WTC11 (cell line): ENCODE measurements at regions not wholly inside any gene's neighbourhood (a gene's known extent, or its start where the extent isn't known, plus 50 kb on each side); places are given as distances from the start of the nearest gene placed in this dataset.

ENCODE experiments used
- ATAC-seq: fragments of 200-7000 bp; cut with Tn5 transposase; 2 replicates; pipeline ENCODE4 v1.10.0; 2021; ENCODE audit warnings: mild to moderate bottlenecking, moderate library complexity
- CTCF ChIA-PET: fragments of 300-600 bp; sonication (Branson Sonifier 250); formaldehyde crosslinking; loops from one replicate; lab custom pipeline; 2021; ENCODE audit warnings: antibody characterized with exemption; lab: Charles Lee
- POLR2A ChIA-PET: fragments of 350-600 bp; sonication (Branson Sonifier 250); formaldehyde crosslinking; loops from one replicate; lab custom pipeline; 2021; ENCODE audit warnings: antibody characterized with exemption; lab: Charles Lee
- DNase-seq: peaks from one replicate; pipeline ENCODE4 v3.0.0; 2021; ENCODE audit warnings: low spot score
- H3K27ac Mint-ChIP-seq: 2 replicates; pipeline ENCODE4 v1.8.0; 2021; ENCODE audit warnings: mixed read lengths
- H3K27me3 Mint-ChIP-seq: 2 replicates; pipeline ENCODE4 v1.8.0; 2021; ENCODE audit warnings: low read depth, mild to moderate bottlenecking, moderate library complexity, mixed read lengths
- H3K36me3 Mint-ChIP-seq: 2 replicates; pipeline ENCODE4 v1.8.0; 2021; ENCODE audit warnings: mixed read lengths
- H3K4me1 Mint-ChIP-seq: 2 replicates; pipeline ENCODE4 v1.8.0; 2022; ENCODE audit warnings: mixed read lengths
- H3K4me3 Mint-ChIP-seq: 2 replicates; pipeline ENCODE4 v1.8.0; 2021; ENCODE audit warnings: mild to moderate bottlenecking, moderate library complexity, mixed read lengths
- H3K9me3 Mint-ChIP-seq: 2 replicates; pipeline ENCODE4 v1.8.0; 2021; ENCODE audit warnings: mixed read lengths
- ARID4B ChIP-seq: sonication (generic); formaldehyde crosslinking; IDR thresholded peaks from 2 replicates; pipeline ENCODE4 v1.8.0; 2023; ENCODE audit warnings: missing genetic modification reagents, mild to moderate bottlenecking, borderline replicate concordance
- ATF6 ChIP-seq: sonication (generic); formaldehyde crosslinking; IDR thresholded peaks from 2 replicates; pipeline ENCODE4 v1.8.1; 2023; ENCODE audit warnings: mild to moderate bottlenecking, missing genetic modification reagents
- CTCF ChIP-seq: fragments of 200-600 bp; IDR thresholded peaks from 2 replicates; pipeline ENCODE4 v1.8.0; 2022; ENCODE audit warnings: antibody characterized with exemption
- JUN ChIP-seq: sonication (generic); formaldehyde crosslinking; IDR thresholded peaks from 2 replicates; pipeline ENCODE4 v1.8.0; 2023; ENCODE audit warnings: mild to moderate bottlenecking, missing genetic modification reagents
- NFATC4 ChIP-seq: fragments of 250-450 bp; sonication (Bioruptor Pico); IDR thresholded peaks from 2 replicates; pipeline ENCODE4 v1.9.0; 2021; ENCODE audit warnings: mild to moderate bottlenecking
- NFE2L1 ChIP-seq: sonication (generic); formaldehyde crosslinking; IDR thresholded peaks from 2 replicates; pipeline ENCODE4 v1.8.1; 2023; ENCODE audit warnings: missing genetic modification reagents
- NFYB ChIP-seq: sonication (generic); formaldehyde crosslinking; conservative IDR thresholded peaks from 2 replicates; pipeline ENCODE4 v1.8.0; 2022; ENCODE audit warnings: low read depth, missing genetic modification reagents
- RELA ChIP-seq: sonication (generic); formaldehyde crosslinking; IDR thresholded peaks from 2 replicates; pipeline ENCODE4 v1.8.1; 2022; ENCODE audit warnings: missing genetic modification reagents, mild to moderate bottlenecking, borderline replicate concordance
- SP1 ChIP-seq: sonication (generic); formaldehyde crosslinking; conservative IDR thresholded peaks from 2 replicates; pipeline ENCODE4 v1.8.1; 2022; ENCODE audit warnings: missing genetic modification reagents
- TCF7 ChIP-seq: sonication (generic); formaldehyde crosslinking; IDR thresholded peaks from 2 replicates; pipeline ENCODE4 v1.8.0; 2022; ENCODE audit warnings: mild to moderate bottlenecking, low read depth, missing genetic modification reagents, moderate library complexity
- TEAD1 ChIP-seq: sonication (generic); formaldehyde crosslinking; IDR thresholded peaks from 2 replicates; pipeline ENCODE4 v1.8.0; 2022; ENCODE audit warnings: mild to moderate bottlenecking, missing genetic modification reagents
- ZMAT4 ChIP-seq: fragments of 250-450 bp; sonication (Bioruptor Pico); IDR thresholded peaks from 2 replicates; pipeline ENCODE4 v1.9.0; 2021; ENCODE audit warnings: mild to moderate bottlenecking
- ZNF121 ChIP-seq: sonication (generic); formaldehyde crosslinking; IDR thresholded peaks from 2 replicates; pipeline ENCODE4 v1.8.0; 2023; ENCODE audit warnings: missing genetic modification reagents
- ZNF317 ChIP-seq: sonication (generic); formaldehyde crosslinking; IDR thresholded peaks from 2 replicates; pipeline ENCODE4 v1.8.1; 2023; ENCODE audit warnings: low read depth, mild to moderate bottlenecking, moderate library complexity, missing genetic modification reagents, borderline replicate concordance
- ZNF396 ChIP-seq: fragments of 250-450 bp; sonication (Bioruptor Pico); IDR thresholded peaks from 2 replicates; pipeline ENCODE4 v1.8.0; 2021; ENCODE audit warnings: mild to moderate bottlenecking, moderate library complexity, borderline replicate concordance
- ZNF423 ChIP-seq: fragments of 250-450 bp; sonication (Bioruptor Pico); IDR thresholded peaks from 2 replicates; pipeline ENCODE4 v2.1.2; 2022; ENCODE audit warnings: mild to moderate bottlenecking, moderate library complexity
- ZNF532 ChIP-seq: fragments of 250-450 bp; sonication (Bioruptor Pico); IDR thresholded peaks from 2 replicates; pipeline ENCODE4 v1.9.0; 2021; ENCODE audit warnings: mild to moderate bottlenecking, borderline replicate concordance
- ZSCAN18 ChIP-seq: fragments of 250-450 bp; sonication (Bioruptor Pico); IDR thresholded peaks from 2 replicates; pipeline ENCODE4 v2.1.2; 2022; ENCODE audit warnings: mild to moderate bottlenecking, moderate library complexity

- peaks cover 6% of the 10 kb centered on the region for H3K27me3 Mint-ChIP-seq
- peaks cover 4% of the 10 kb centered on the region; the same call in 1 of the 2 replicates for H3K36me3 Mint-ChIP-seq
- H3K4me1 Mint-ChIP-seq, result peaks cover 42% of the 10 kb centered on the region
- H3K27ac Mint-ChIP-seq, result no peak overlapping the region
- TF ChIP-seq ZNF317 (CRISPR knock-in tag) (no peak), ZNF532 (CRISPR knock-in tag) (no peak), ZNF396 (CRISPR knock-in tag) (no peak), NFE2L1 (CRISPR knock-in tag) (no peak), ATF6 (CRISPR knock-in tag) (no peak), ARID4B (no peak), CTCF (no peak), JUN (CRISPR knock-in tag) (no peak), NFYB (CRISPR knock-in tag) (no peak), ZMAT4 (CRISPR knock-in tag) (no peak), TEAD1 (CRISPR knock-in tag) (no peak), ZNF423 (CRISPR knock-in tag) (no peak), SP1 (no peak), ZNF121 (CRISPR knock-in tag) (no peak), TCF7 (CRISPR knock-in tag) (no peak), NFATC4 (CRISPR knock-in tag) (no peak), RELA (no peak), ZSCAN18 (CRISPR knock-in tag) (no peak)
- DNase-seq (no peak), ATAC-seq (no peak)
- H3K4me3 Mint-ChIP-seq, result no peak overlapping the region
- peaks cover 9% of the 10 kb centered on the region for H3K9me3 Mint-ChIP-seq
- CTCF ChIA-PET, result interaction anchor here (1.5 kb wide), 1 partner anchor 164 kb away, joined by 5 read pairs; no protein-coding TSS in a partner anchor
- POLR2A ChIA-PET, result no interaction called here
Observed at GRCh38 chr20:56810141-56810540, 181.0 kb downstream of the TFAP2C start.
